ENCODE measurements at regions not wholly inside any gene's neighbourhood (a gene's known extent, or its start where the extent isn't known, plus 50 kb on each side); places are given as distances from the start of the nearest gene placed in this dataset.

GRCh38 chr9:86807367-86807976 is 139.8 kb downstream of the GAS1 start:
- TF ChIP-seq CTCF (IDR thresholded peaks at IDR 0.05; ENCODE audit: insufficient read depth, low read depth, low read length) (no peak), EZH2 (IDR thresholded peaks at IDR 0.05; ENCODE audit: insufficient read depth, low read length) (no peak)

Data from astrocyte (in vitro differentiated cells and primary cell).